ENCODE measurements at regions not wholly inside any gene's neighbourhood (a gene's known extent, or its start where the extent isn't known, plus 50 kb on each side); places are given as distances from the start of the nearest gene placed in this dataset.
"Not testable (repeated sequence)": the region's sequence is repeated elsewhere in the genome, so short reads cannot be mapped to it uniquely, and the experiment has no call there.

- Histone ChIP-seq H3K23ac (ENCODE audit: insufficient read length, low read depth, low read length) (no peak overlapping the region), H3K9ac (ENCODE audit: extremely low read depth, insufficient read length, low read length) (no peak overlapping the region), H3K14ac (ENCODE audit: insufficient read depth, low read length) (no peak overlapping the region; the same call in 1 of the 2 replicates), H3K9me3 (ENCODE audit: control insufficient read depth, low read depth, low read length) (no peaks in the 10 kb centered on the region), H2AK5ac (ENCODE audit: insufficient read length, low read length) (no peak overlapping the region), H2BK120ac (ENCODE audit: low read depth, low read length, poor library complexity, severe bottlenecking) (no peak overlapping the region), H2BK15ac (ENCODE audit: low read depth, low read length) (no peak overlapping the region), H2BK20ac (ENCODE audit: low read depth, low read length, poor library complexity, severe bottlenecking) (no peak overlapping the region), H3K18ac (ENCODE audit: insufficient read length, low read depth, low read length) (no peak overlapping the region), H2BK12ac (ENCODE audit: insufficient read length, low read depth, low read length) (no peak overlapping the region), H4K5ac (ENCODE audit: insufficient read length, low read depth, low read length) (no peak overlapping the region), H4K20me1 (ENCODE audit: control insufficient read depth, insufficient read depth, insufficient read length) (no peaks in the 10 kb centered on the region), H2BK5ac (ENCODE audit: insufficient read length, low read length) (no peak overlapping the region), H4K91ac (ENCODE audit: insufficient read length, low read depth, low read length) (no peak overlapping the region), H3K27me3 (ENCODE audit: insufficient read depth, low read length) (peaks cover 5% of the 10 kb centered on the region; the same call in 1 of the 2 replicates), H3K4me2 (ENCODE audit: insufficient read depth, insufficient read length, low read length) (no peak overlapping the region), H3K79me2 (ENCODE audit: insufficient read depth, low read length) (no peaks in the 10 kb centered on the region), H3K56ac (ENCODE audit: insufficient read length, low read depth, low read length) (no peak overlapping the region), H3K79me1 (ENCODE audit: insufficient read depth, low read depth, low read length, poor library complexity, severe bottlenecking) (no peaks in the 10 kb centered on the region), H3K4ac (ENCODE audit: low read depth, low read length) (no peak overlapping the region), H3K27ac (ENCODE audit: insufficient read length, low read depth, low read length) (no peak overlapping the region), H3K4me1 (ENCODE audit: insufficient read depth, low read length) (no peaks in the 10 kb centered on the region), H4K8ac (replicated peaks; ENCODE audit: insufficient read length, low read depth, low read length) (no peak overlapping the region), H3T11ph (ENCODE audit: low read length) (no peak overlapping the region), H3K23me2 (ENCODE audit: insufficient read length, low read depth, low read length, poor library complexity, severe bottlenecking) (peaks cover 11% of the 10 kb centered on the region), H2AFZ (ENCODE audit: low read length) (no peak overlapping the region)
- peaks cover 26 to 30% of the 10 kb centered on the region in 2 experiments for H3K4me1 Mint-ChIP-seq
- peaks cover 3 to 8% (median 8%) of the 10 kb centered on the region in 3 experiments; a peak in 5 of 7 replicates for H3K36me3 Mint-ChIP-seq (ENCODE audit: insufficient read depth in 1 of 3, low read depth in 3 of 3)
- TF ChIP-seq, protein P1, sequence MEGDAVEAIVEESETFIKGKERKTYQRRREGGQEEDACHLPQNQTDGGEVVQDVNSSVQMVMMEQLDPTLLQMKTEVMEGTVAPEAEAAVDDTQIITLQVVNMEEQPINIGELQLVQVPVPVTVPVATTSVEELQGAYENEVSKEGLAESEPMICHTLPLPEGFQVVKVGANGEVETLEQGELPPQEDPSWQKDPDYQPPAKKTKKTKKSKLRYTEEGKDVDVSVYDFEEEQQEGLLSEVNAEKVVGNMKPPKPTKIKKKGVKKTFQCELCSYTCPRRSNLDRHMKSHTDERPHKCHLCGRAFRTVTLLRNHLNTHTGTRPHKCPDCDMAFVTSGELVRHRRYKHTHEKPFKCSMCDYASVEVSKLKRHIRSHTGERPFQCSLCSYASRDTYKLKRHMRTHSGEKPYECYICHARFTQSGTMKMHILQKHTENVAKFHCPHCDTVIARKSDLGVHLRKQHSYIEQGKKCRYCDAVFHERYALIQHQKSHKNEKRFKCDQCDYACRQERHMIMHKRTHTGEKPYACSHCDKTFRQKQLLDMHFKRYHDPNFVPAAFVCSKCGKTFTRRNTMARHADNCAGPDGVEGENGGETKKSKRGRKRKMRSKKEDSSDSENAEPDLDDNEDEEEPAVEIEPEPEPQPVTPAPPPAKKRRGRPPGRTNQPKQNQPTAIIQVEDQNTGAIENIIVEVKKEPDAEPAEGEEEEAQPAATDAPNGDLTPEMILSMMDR (conservative IDR thresholded peaks at IDR 0.05), result no peak
- H3K27me3 Mint-ChIP-seq (ENCODE audit: low read depth), result peaks cover 35% of the 10 kb centered on the region
- H3K9me3 Mint-ChIP-seq, result peaks cover 12 to 19% of the 10 kb centered on the region in 2 experiments
- DNase-seq, result peak; percentile 20
- H3K27ac Mint-ChIP-seq, result peak overlapping the region in 1 of 3 experiments; percentile 23; a peak in 2 of 7 replicates
- H3K4me3 Mint-ChIP-seq, result no peak overlapping the region
- no CpG with 5 or more reads among the region's 10 CpGs for WGBS (ENCODE audit: extremely low coverage, insufficient read length, low lambda C conversion rate)
Observed at GRCh38 chr15:70587896-70588567, 175.3 kb downstream of the UACA start.

- not testable (repeated sequence) for H2AFZ ChIP-seq (ENCODE audit: low read length); H3K18ac ChIP-seq (ENCODE audit: insufficient read length, low read depth, low read length); H3K4me2 ChIP-seq (ENCODE audit: insufficient read depth, insufficient read length, low read length); H3T11ph ChIP-seq (ENCODE audit: low read length); H2BK15ac ChIP-seq (ENCODE audit: low read depth, low read length); H3K4ac ChIP-seq (ENCODE audit: low read depth, low read length); H3K9me3 ChIP-seq (ENCODE audit: control insufficient read depth, low read depth, low read length); H3K79me2 ChIP-seq (ENCODE audit: insufficient read depth, low read length); H3K14ac ChIP-seq (ENCODE audit: insufficient read depth, low read length); H3K27me3 ChIP-seq (ENCODE audit: insufficient read depth, low read length); H4K91ac ChIP-seq (ENCODE audit: insufficient read length, low read depth, low read length); H3K36me3 Mint-ChIP-seq (ENCODE audit: insufficient read depth in 1 of 3, low read depth in 3 of 3); H3K4me3 Mint-ChIP-seq; H3K9ac ChIP-seq (ENCODE audit: extremely low read depth, insufficient read length, low read length); H2BK5ac ChIP-seq (ENCODE audit: insufficient read length, low read length); H3K79me1 ChIP-seq (ENCODE audit: insufficient read depth, low read depth, low read length, poor library complexity, severe bottlenecking); H4K5ac ChIP-seq (ENCODE audit: insufficient read length, low read depth, low read length); H3K27ac ChIP-seq (ENCODE audit: insufficient read length, low read depth, low read length); H3K23ac ChIP-seq (ENCODE audit: insufficient read length, low read depth, low read length); H4K20me1 ChIP-seq (ENCODE audit: control insufficient read depth, insufficient read depth, insufficient read length); H3K27ac Mint-ChIP-seq; H4K8ac ChIP-seq (replicated peaks; ENCODE audit: insufficient read length, low read depth, low read length); H2BK12ac ChIP-seq (ENCODE audit: insufficient read length, low read depth, low read length); DNase-seq; H3K56ac ChIP-seq (ENCODE audit: insufficient read length, low read depth, low read length); H2AK5ac ChIP-seq (ENCODE audit: insufficient read length, low read length); H2BK20ac ChIP-seq (ENCODE audit: low read depth, low read length, poor library complexity, severe bottlenecking); H2BK120ac ChIP-seq (ENCODE audit: low read depth, low read length, poor library complexity, severe bottlenecking); H3K4me1 ChIP-seq (ENCODE audit: insufficient read depth, low read length)
- peaks cover 11% of the 10 kb centered on the region for H3K23me2 ChIP-seq (ENCODE audit: insufficient read length, low read depth, low read length, poor library complexity, severe bottlenecking)
- H3K9me3 Mint-ChIP-seq, result peaks cover 12% of the 10 kb centered on the region in 2 experiments
- peaks cover 26 to 30% of the 10 kb centered on the region in 2 experiments for H3K4me1 Mint-ChIP-seq
- no CpG with 5 or more reads among the region's 40 CpGs for WGBS (ENCODE audit: extremely low coverage, insufficient read length, low lambda C conversion rate)
- H3K27me3 Mint-ChIP-seq (ENCODE audit: low read depth), result peaks cover 35% of the 10 kb centered on the region
Observed at GRCh38 chr15:70587012-70587634, 176.2 kb downstream of the UACA start.
